ENCODE measurements at regions not wholly inside any gene's neighbourhood (a gene's known extent, or its start where the extent isn't known, plus 50 kb on each side); places are given as distances from the start of the nearest gene placed in this dataset.

- no peak overlapping the region for H3K4me3 ChIP-seq
- H3K4me1 ChIP-seq (ENCODE audit: low read depth), result no peaks in the 10 kb centered on the region
- no peaks in the 10 kb centered on the region for H3K36me3 ChIP-seq
- H3K27ac ChIP-seq, result no peak overlapping the region
- no peaks in the 10 kb centered on the region for H3K27me3 ChIP-seq
- H3K9me3 ChIP-seq (ENCODE audit: low read depth), result no peaks in the 10 kb centered on the region
- TF ChIP-seq CTCF (IDR thresholded peaks at IDR 0.05; ENCODE audit: low read depth, low read length), result no peak
- no peak for DNase-seq (ENCODE audit: low read depth in 1 of 2, low spot score in 1 of 2)
Observed at GRCh38 chr2:236940916-236941520, 144.7 kb upstream of the COPS8 start.

GRCh38 chr2:236941551-236941950, 144.1 kb upstream of the COPS8 start:
- no peaks in the 10 kb centered on the region for H3K9me3 ChIP-seq (ENCODE audit: low read depth)

GRCh38 chr2:236942554-236942953, 143.1 kb upstream of the COPS8 start:
- H3K4me1 ChIP-seq (ENCODE audit: low read depth), result no peaks in the 10 kb centered on the region
- no peak for TF ChIP-seq CTCF (IDR thresholded peaks at IDR 0.05; ENCODE audit: low read depth, low read length)
- H3K36me3 ChIP-seq, result no peaks in the 10 kb centered on the region
- no peak for DNase-seq (ENCODE audit: low read depth in 1 of 2, low spot score in 1 of 2)
- no peaks in the 10 kb centered on the region for H3K27me3 ChIP-seq
- H3K9me3 ChIP-seq (ENCODE audit: low read depth), result no peaks in the 10 kb centered on the region
- H3K4me3 ChIP-seq, result no peak overlapping the region
- H3K27ac ChIP-seq, result no peak overlapping the region

More at GRCh38 chr2:236941551-236941950, 144.1 kb upstream of the COPS8 start:
- no peak for DNase-seq (ENCODE audit: low read depth in 1 of 2, low spot score in 1 of 2)
- no peaks in the 10 kb centered on the region for H3K36me3 ChIP-seq
- no peak overlapping the region for H3K4me3 ChIP-seq
- no peaks in the 10 kb centered on the region for H3K27me3 ChIP-seq
- no peak overlapping the region for H3K27ac ChIP-seq
- H3K4me1 ChIP-seq (ENCODE audit: low read depth), result no peaks in the 10 kb centered on the region
- TF ChIP-seq CTCF (IDR thresholded peaks at IDR 0.05; ENCODE audit: low read depth, low read length), result no peak

- Histone ChIP-seq H3K9me3 (ENCODE audit: low read depth) (no peaks in the 10 kb centered on the region), H3K4me3 (no peak overlapping the region), H3K36me3 (no peaks in the 10 kb centered on the region), H3K27me3 (no peaks in the 10 kb centered on the region), H3K27ac (no peak overlapping the region), H3K4me1 (ENCODE audit: low read depth) (no peaks in the 10 kb centered on the region)
- TF ChIP-seq CTCF (IDR thresholded peaks at IDR 0.05; ENCODE audit: low read depth, low read length), result no peak
- DNase-seq (ENCODE audit: low read depth in 1 of 2, low spot score in 1 of 2), result no peak
Observed at GRCh38 chr2:236943068-236943467, 142.6 kb upstream of the COPS8 start.

GRCh38 chr2:236943841-236944513, 141.7 kb upstream of the COPS8 start:
- Histone ChIP-seq H3K27me3 (no peaks in the 10 kb centered on the region), H3K4me3 (no peak overlapping the region), H3K36me3 (no peaks in the 10 kb centered on the region), H3K9me3 (ENCODE audit: low read depth) (no peaks in the 10 kb centered on the region), H3K27ac (no peak overlapping the region), H3K4me1 (ENCODE audit: low read depth) (no peaks in the 10 kb centered on the region)
- no peak for TF ChIP-seq CTCF (IDR thresholded peaks at IDR 0.05; ENCODE audit: low read depth, low read length)
- DNase-seq (ENCODE audit: low read depth in 1 of 2, low spot score in 1 of 2), result no peak
